GM21619 (cell line): ENCODE measurements at regions not wholly inside any gene's neighbourhood (a gene's known extent, or its start where the extent isn't known, plus 50 kb on each side); places are given as distances from the start of the nearest gene placed in this dataset.

Experiments used
- ATAC-seq: cut with Tn5 transposase; IDR thresholded peaks from one replicate; pipeline ENCODE4 v1.9.1; 2021; ENCODE audit not compliant: unreplicated experiment

DNA sequence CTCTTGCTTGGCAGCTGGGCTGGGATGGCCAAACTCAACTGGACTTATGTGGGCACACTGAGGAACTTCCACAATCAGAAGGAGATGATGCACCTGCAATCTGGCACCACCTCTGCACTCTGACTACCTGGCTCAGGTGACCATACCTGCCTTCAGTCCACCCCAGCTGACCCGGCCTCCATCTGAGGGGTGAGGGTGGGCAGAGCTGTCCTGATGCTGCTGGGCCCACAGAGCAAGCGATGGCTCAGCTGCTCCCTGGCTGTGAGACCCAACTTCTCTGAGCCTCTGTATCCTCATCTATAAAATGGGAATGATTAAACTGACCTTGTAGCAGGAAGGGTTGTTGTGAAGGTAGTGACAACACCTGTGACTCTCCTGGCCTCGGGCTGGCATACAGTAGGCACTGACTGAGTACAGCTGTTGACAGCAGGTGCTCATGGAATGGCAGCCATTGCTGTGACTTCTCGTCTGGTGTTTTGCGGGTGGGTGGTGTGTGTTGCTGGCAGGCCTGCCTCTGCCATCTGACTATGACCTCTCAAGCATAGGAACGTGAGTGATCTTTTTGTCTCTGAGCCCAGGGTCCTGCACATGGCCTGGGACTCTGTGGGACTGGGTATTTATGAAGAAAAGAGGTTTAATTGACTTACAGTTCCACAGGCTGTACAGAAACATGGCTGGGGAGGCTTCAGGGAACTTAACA, 438.5 kb downstream of the PTPRU start:
- ATAC-seq: no peak

DNA sequence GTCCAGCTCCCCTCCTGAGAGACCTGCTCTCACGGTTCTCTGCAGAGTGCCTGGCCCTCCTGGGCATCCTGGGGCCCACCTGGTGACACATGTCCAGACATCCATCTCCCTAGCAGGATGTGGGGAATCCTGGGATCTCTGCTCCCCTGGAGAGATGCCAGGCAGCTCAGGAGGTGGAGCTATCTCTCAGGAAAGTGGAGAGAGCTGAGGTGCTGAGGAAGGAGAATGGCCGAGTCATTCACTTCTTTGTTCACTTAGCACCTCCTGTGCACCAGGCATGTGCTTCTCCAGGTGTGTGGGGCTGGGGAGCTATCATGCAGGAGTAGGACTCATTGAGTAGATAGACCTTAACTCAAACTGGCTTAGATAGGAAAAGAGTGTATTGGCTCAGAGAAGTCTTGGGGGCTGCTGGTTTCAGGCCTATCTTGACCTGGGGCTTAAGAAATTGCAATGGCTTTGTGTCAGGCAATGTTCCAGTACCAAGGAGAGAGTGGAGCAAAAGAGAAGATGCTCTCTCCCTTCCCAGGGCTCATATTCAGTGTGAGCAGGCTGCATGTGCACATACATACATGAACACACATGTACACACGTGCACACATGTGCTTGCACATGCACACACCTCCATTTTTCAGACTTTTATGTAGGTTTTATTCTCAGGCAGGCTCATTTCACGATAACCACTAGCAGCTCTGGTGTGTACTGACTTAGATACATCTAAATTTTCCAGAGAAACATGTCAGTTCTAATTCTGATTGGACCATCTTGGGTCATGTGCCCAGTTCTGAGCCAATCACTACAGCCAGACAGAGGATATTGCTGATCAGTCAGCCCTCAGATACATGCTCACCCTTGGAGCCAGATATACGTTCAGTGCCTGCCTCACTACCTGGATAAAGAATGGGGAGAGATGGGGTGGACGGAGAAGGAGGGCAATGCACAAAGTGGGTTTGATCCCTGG, 437.6 kb downstream of the PTPRU start:
- no peak for ATAC-seq

DNA sequence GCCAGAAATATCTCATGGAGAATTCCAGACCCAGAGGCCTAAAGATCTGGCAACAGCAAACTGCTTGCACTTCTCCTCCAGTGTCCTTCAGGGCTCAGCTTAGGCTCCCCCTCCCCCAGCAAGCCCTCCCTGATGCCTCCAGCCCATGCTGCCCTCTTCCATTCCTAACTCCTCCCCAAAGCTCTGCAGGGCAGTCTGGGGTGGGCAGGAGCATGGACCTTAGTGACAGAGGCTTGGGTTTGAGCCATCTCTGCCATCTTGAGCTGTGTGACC, 436.8 kb downstream of the PTPRU start:
- ATAC-seq: no peak

DNA sequence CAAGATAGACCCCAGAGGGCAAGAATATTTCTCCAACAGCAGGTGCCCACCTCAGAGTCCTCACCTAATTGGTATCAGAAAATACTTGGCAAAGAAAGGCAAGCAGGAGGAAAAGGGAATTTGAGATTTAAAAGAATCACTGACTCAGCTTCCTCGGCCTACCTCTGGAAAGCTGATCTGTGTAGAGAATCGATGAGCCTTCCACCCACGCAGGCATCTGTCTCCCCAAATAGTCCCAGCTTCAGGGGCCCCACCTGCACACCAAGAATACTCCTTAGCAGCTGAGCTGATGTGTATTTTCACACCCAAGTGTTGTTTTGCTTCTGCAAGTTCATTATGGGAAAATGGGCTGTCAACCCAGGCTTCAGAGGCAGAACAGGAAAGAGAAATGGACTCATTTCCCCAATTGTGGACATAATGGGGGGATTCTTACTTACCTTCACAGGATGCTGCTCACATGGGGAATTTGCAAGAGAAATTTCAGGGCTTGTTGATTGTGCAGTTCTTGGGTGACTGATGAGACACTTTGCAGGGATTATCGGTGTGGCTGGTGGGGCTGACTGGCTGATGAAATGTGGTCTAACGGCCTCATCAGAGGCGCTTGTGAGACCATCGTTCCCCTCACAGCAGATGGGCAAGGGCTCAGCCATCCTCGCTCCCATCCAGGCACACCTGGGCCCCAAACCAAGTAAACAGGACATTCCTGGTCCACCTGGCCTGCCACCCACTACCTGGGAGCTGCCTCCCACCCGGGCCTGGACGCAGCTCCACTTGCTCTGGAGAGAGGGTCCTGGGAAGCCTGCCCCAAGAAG, 436.3 kb downstream of the PTPRU start:
- ATAC-seq: no peak

DNA sequence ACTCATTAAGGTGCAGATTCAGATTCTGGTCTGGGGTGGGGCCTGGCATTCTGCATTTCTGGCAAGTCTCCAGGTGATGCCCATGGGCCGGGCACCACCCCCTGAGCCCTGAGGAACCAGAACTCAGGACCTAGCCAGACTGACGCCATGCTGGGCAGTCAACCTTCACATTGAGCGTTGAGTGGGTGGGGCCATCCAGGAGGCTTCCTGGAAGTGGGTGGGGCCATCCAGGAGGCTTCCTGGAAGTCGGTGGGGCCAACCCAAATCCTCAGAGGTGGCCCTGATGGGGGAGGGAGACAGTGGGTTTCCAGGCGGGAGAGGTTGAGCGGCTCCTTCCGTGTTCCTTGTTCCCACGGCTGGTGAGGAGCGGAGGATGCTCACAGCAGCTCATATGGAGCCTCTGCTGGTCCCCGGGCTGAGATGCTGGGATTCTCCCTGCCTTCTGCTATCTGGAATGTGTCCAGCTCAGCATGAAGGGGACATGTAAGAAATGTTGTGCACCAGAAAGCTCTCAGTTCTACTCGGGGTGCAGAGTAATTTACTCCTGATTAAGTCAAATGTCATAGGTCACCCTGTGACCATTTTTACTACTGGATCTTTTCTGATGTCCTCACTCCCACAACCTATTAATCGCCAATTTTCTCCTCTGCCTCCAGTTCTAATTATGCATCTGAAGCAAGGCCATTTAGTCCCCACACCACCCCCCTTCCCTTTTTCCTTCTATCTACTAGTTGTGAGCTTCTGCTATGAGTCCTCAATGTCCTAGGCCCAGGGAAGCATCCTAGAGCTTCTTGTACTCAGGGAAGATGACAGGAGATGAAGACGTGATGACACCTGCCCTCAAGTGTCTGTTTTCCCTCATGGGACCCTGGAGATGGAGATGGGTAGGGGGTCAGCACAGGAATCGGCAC, 435.4 kb downstream of the PTPRU start:
- no peak for ATAC-seq

DNA sequence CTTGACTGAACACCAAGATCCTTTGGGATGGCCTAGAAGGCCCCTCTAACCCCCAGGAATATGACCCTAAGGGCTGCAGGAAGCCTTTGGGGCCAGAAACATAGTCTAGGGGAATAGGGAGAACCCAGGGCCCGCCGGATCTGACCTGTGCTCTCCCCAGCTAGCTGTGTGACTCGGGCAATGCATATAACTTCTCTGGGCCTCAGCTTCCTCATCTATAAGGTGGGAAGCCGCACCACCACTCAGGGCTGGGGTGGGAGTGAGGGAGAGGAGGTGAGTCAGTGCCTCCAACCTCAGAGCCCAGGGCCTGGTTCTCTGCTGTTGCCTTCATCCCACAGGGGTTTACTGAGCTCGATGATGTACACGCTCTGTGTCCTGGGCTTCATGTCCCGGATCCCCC, 434.4 kb downstream of the PTPRU start:
- ATAC-seq: no peak

DNA sequence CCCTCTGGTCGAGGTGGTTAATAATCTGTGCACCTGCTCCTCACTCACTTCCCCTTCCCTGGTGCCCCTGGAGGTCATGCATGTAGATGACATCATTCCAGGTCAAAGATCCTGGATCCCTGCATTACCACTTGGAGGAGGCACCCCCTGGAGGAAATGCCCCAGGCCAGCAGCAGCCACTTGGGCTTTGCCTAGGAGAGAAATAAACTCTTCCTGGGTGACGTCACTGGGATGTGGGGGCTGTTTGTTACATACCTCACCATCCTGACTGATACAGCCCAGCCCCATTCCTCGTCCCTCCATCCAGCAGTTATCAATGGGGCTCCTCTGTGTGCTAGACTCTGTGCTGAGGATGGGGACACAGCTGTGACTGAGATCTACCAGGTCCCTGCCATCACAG, 433.6 kb downstream of the PTPRU start:
- ATAC-seq: no peak

DNA sequence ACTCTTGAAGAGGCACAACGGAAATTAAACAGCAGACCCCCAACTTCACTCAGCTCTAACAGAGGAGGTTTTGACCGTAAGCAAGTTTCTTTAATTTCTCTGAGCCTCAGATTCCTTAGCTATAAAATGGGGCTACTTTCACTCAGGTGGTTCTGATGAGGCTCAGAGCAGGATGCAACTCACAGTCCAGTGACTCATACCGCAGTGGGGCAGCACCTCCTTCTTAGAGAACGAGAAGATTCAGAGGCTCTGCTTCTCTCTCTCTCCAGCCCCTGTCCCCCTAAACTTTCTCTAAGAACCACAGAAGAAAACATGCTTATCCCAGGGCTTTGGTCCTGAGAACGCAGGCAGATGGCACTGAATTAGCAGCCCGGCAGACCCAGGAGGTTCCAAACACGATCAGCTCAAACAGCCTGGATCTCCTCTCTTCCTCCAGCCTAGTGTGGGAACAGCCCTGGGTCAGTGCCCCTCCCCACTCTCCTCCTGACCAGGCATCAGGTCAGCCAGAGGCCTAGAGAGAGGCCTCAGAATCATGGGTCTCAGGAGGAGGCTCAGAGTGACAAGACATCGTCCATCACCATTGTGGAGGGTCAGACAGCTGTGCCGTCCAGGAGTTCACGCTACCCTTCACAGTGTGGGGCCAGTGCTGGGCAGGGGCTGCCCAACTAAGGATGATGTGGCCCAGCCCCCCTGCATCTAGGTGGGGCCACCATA, 433.0 kb downstream of the PTPRU start:
- no peak for ATAC-seq

DNA sequence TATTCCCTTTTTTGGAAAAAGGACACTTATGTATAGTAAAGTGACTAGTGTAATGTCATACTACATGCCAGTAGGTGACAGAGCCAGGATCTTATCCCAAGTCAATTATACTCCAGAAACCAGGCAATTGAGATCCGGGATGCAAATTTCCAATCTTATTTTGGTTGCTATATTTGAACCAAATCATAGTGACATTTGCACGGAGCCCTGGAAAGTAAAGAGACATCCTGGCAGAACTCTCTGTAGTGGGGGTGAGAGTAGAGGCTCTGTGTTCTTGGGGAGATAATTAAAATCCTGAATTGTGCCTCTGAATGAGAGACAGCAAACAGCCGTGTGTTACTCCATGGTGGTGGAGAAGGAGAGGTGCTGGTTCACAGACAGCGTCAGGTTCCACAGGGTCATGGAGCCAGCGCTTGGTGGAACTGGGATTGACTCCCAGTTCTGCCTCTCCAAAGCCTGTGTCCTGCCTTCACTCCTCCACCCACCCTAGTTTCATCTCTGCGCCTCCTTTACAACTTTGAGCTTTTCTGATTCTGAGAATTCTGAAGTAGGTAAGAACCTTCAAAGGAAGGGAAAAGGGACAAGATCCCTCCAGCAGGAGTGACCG, 432.3 kb downstream of the PTPRU start:
- no peak for ATAC-seq

DNA sequence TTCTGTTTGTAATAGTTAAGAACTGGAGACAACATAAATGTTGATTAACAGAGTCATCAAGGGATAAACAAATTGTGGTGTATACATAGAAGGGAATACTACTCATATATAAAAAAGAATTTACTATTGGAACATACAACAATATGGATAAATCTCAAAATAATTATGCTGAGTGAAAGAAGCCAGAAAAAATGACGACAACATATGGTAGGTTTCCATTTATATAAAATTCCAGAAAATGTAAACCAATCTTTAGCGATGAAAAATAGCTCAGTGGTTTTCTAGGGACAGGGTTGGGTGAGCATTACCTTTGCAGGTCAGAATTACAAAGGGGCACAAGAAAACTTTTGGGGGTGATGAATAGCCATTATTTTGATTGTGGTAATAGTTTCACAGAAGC, 431.6 kb downstream of the PTPRU start:
- ATAC-seq: no peak

DNA sequence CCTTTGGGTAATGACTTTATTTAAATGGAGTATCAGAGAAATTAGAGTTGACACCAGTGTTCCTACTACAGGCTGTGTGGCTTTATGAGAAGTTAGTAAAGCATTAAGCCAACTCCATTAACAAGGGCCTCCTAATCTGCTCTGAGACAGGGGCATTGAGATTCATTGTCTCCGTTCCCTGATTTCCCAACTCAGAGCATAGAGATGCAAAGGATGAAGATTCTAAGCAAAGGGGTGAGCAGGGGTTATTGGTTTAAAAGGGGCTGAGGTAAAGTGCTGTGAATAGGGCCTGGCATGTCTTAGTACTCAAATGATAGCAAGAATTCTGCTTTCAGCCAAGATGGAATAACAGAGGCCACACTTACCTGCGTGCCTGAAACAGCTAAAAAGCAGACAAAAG, 428.4 kb downstream of the PTPRU start:
- no peak for ATAC-seq

DNA sequence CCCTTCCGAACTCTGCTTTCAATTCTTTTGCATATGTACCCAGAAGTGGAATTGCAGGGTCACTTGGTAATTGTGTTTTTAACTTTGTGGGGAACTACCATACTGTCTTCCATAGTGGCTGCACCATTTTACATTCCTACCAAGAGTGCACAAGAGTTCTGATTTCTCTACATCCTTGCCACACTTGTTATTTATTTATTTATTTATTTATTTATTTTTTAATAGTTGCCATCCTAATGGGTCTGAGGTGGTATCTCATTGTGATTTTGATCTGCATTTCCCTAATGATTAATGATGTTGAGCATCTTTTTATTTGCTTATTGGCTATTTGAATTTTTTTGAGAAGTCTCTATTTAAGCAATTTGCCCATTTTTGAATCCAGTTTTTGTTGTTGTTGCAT, 422.4 kb downstream of the PTPRU start:
- no peak for ATAC-seq

DNA sequence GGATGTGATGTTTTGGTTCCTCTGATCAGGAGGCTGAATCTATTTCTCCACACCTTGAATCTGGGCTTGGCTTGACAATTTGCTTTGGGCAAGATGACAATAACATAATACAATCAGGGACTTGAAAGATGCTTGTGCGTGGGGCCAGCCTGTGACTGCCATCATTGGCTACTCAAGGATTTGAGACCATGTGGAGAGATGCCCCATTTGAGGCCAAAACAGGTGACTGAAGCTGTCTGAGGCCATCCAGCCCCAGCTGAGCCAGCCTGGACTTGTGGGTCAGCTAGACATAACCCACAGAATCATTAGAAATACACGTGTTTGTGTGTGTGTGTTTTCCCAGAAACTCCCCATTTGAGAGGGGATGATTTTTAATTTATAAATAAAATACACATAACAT, 421.5 kb downstream of the PTPRU start:
- ATAC-seq: no peak

DNA sequence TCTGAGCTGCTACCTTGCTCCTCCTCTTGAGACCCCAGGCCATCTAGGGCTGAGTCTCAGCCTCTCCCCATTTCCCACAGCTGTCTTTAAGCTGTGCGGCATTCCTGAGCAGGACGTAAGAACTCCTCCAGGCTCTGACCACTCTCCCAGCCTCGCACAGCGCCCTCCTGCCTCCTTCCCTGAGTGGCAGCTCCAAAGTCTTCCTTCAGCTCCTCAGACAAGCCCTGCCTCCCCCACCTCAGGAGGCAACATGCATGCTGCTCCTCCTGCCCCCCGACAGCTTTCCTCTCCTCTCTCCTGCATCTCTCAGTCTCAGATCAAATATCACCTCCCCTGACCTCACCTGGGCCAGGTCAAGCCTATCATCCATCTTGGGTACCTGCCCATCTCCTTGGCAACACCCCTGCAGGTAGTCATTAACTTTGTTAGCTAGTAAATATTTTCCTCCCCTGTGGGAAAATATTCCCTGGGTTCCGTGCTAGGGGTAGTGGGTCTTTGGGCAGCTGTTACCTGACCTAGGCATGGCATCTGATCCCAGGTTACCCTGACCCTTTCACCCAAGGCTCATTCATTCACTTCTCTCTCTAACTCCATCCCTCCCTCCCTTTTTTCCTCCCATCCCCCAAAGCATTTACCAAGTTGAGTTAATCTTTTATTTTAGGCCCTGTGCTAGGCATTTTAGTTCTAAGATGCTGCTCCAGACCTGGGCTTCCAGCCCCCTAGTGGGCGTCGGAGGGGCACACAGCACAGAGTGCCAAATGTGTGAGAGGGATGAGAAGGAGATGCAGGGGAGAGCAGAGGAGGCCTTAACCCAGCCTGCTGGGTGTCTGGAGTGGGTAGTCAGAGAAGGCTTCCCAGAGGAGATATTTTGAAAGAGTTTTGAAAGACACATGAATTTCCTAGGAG, 419.9 kb downstream of the PTPRU start:
- no peak for ATAC-seq

DNA sequence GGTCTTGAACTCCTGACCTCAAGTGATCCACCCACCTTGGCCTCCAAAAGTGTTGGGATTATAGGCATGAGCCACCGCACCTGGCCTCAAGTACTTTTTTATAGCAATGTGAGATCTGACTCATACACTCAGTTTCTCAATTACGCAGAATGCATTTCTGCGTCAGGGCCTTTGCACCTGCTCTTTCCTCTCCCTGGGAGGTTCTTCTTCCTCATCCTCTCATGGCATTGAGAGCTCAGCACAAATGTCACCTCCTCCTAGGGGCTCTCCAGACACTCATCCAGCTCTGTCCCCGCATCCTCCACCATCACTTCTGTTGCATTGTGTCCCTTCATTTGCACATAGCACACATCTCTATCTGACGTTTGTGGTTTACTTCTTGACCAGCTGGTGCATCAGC, 418.8 kb downstream of the PTPRU start:
- no peak for ATAC-seq

DNA sequence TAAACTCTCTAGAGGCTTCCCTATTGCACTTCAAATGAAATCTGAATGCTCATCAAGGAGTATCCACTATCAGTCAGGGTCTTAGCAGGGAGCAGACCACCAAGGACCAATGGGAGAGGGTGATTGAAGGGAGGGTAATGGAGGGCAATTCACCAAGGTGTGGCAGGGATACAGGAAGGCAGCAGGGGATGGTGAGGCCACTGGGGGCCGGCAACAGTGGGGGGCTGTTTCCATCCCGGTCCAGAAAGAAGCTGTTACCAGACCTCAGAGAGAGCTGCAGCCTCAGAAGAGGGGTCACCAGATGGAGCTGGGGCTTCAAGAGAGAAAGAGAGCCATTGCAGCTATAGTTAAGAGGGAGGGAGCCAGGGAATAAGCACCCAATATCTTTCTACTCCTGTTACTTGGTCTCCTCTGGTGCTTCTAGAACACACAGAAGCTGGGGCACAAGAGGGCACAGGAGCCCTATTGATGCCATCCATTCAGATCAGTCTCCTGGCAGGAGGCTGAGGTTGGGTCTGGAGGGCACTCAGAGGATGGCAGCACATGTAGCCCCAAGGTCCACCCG, 417.6 kb downstream of the PTPRU start:
- no peak for ATAC-seq

DNA sequence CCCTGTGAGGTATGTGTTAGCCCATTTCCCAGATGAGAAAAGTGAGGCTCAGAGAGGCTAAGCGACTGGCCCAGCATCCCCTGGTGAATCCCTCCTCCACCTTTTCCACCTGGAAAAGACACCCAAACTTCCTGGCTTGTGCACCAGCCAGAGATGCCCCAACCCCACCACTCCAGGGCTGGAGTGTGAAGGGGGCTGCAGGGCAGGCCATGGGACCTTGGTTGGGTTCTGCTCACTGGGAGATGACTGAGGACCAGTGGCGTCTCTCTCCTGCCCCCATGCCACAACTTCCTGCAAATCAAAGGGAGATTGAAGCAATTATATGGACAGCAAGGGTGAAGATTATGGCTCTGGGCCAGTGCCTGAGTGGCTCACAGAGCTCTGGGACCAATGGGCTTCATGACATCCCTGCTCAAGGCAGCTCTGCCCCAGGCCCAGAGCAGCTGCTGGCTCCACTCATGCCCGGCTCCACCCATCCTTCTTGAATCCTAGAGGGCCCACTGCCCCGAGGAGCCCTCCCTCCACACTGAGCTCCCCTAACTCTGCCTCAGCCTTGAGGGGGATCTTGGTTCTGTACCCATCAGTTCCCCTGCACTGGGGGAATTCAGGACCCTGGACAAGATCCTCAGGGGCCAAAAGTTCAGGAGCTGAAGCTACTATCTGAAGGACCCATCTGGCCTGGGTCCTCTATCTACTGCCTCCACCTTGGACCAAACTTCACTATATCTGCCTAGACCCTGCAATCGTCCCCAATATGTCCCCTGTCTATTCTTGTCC, 416.9 kb downstream of the PTPRU start:
- ATAC-seq: no peak
